Activated CD4-positive, alpha-beta T cell treated with anti-CD3 and anti-CD28 coated beads, Interleukin-2, amount 10 ng/mL, durations not matched to agents 7 days and 5 days (primary cell): ENCODE measurements at regions not wholly inside any gene's neighbourhood (a gene's known extent, or its start where the extent isn't known, plus 50 kb on each side); places are given as distances from the start of the nearest gene placed in this dataset.
A peak's percentile ranks its signal among the peaks of the same experiment; 100 is the strongest.

Source experiments
- CTCF ChIA-PET: fragments of 350-600 bp; sonication (Branson Sonifier 250); formaldehyde crosslinking; loops from one replicate; lab custom pipeline; 2021; ENCODE audit warnings: antibody characterized with exemption; lab: Charles Lee
- POLR2A ChIA-PET: fragments of 350-600 bp; sonication (Branson Sonifier 250); formaldehyde crosslinking; loops from one replicate; lab custom pipeline; 2021; ENCODE audit warnings: antibody characterized with exemption; lab: Charles Lee
- DNase-seq: peaks from one replicate; pipeline ENCODE4 v3.0.0-alpha.2; 2020
- H3K27ac Mint-ChIP-seq: one replicate; pipeline ENCODE4 v1.8.0; 2021; ENCODE audit warnings: mild to moderate bottlenecking, moderate library complexity, mixed read lengths
- H3K27me3 Mint-ChIP-seq: one replicate; pipeline ENCODE4 v1.8.0; 2021; ENCODE audit warnings: mixed read lengths
- H3K36me3 Mint-ChIP-seq: one replicate; pipeline ENCODE4 v1.8.0; 2021; ENCODE audit warnings: low read depth, mixed read lengths
- H3K4me1 Mint-ChIP-seq: one replicate; pipeline ENCODE4 v1.8.0; 2021; ENCODE audit warnings: mixed read lengths
- H3K4me3 Mint-ChIP-seq: one replicate; pipeline ENCODE4 v1.8.0; 2021; ENCODE audit warnings: mild to moderate bottlenecking, moderate library complexity, mixed read lengths
- H3K9me3 Mint-ChIP-seq: one replicate; pipeline ENCODE4 v1.8.0; 2021; ENCODE audit warnings: mixed read lengths

GRCh38 chr10:117651121-117651520, 108.6 kb downstream of the EMX2 start:
- ChIA-PET CTCF (interaction anchor here (0.5 to 1.1 kb wide), 2 partner anchors 20 to 239 kb away, joined by 4 to 5 read pairs; no protein-coding TSS in a partner anchor), POLR2A (no interaction called here)
- peaks cover 3% of the 10 kb centered on the region for H3K36me3 Mint-ChIP-seq
- H3K4me3 Mint-ChIP-seq: no peak overlapping the region
- H3K27me3 Mint-ChIP-seq: peaks cover 6% of the 10 kb centered on the region
- peaks cover 19% of the 10 kb centered on the region for H3K9me3 Mint-ChIP-seq
- H3K4me1 Mint-ChIP-seq: peaks cover 15% of the 10 kb centered on the region
- H3K27ac Mint-ChIP-seq: no peak overlapping the region
- no peak for DNase-seq

- POLR2A ChIA-PET: no interaction called here
- Mint-ChIP-seq H3K36me3 (peaks cover 3% of the 10 kb centered on the region), H3K4me1 (peaks cover 24% of the 10 kb centered on the region), H3K4me3 (no peak overlapping the region), H3K9me3 (peaks cover 19% of the 10 kb centered on the region), H3K27me3 (peaks cover 6% of the 10 kb centered on the region), H3K27ac (no peak overlapping the region)
- DNase-seq: no peak
- CTCF ChIA-PET: interaction anchor here (1.1 kb wide), 1 partner anchor 15 kb away, joined by 3 read pairs; no protein-coding TSS in a partner anchor
Observed at GRCh38 chr10:117652228-117653169, 110.0 kb downstream of the EMX2 start.

- H3K4me3 Mint-ChIP-seq: no peak overlapping the region
Observed at GRCh38 chr10:117653170-117653515, 110.6 kb downstream of the EMX2 start.

GRCh38 chr10:117654105-117654504, 111.6 kb downstream of the EMX2 start:
- Mint-ChIP-seq H3K9me3 (peaks cover 19% of the 10 kb centered on the region), H3K4me1 (peaks cover 24% of the 10 kb centered on the region), H3K27me3 (peaks cover 6% of the 10 kb centered on the region), H3K36me3 (peaks cover 3% of the 10 kb centered on the region), H3K4me3 (no peak overlapping the region), H3K27ac (no peak overlapping the region)
- no peak for DNase-seq
- CTCF ChIA-PET: no interaction called here
- POLR2A ChIA-PET: no interaction called here

More at GRCh38 chr10:117653170-117653515, 110.6 kb downstream of the EMX2 start:
- ChIA-PET CTCF (no interaction called here), POLR2A (no interaction called here)
- peaks cover 19% of the 10 kb centered on the region for H3K9me3 Mint-ChIP-seq
- peak; percentile 54 for DNase-seq
- peaks cover 6% of the 10 kb centered on the region for H3K27me3 Mint-ChIP-seq
- peaks cover 24% of the 10 kb centered on the region for H3K4me1 Mint-ChIP-seq
- no peak overlapping the region for H3K27ac Mint-ChIP-seq
- H3K36me3 Mint-ChIP-seq: peaks cover 3% of the 10 kb centered on the region

GRCh38 chr10:117656385-117657367, 114.1 kb downstream of the EMX2 start:
- no peak overlapping the region for H3K4me3 Mint-ChIP-seq
- H3K27me3 Mint-ChIP-seq: peaks cover 10% of the 10 kb centered on the region
- H3K27ac Mint-ChIP-seq: no peak overlapping the region
- ChIA-PET CTCF (no interaction called here), POLR2A (no interaction called here)
- peaks cover 14% of the 10 kb centered on the region for H3K9me3 Mint-ChIP-seq
- no peak for DNase-seq
- H3K36me3 Mint-ChIP-seq: peaks cover 3% of the 10 kb centered on the region
- peaks cover 24% of the 10 kb centered on the region for H3K4me1 Mint-ChIP-seq

GRCh38 chr10:117661316-117661715, 118.8 kb downstream of the EMX2 start:
- Mint-ChIP-seq H3K36me3 (no peaks in the 10 kb centered on the region), H3K9me3 (no peaks in the 10 kb centered on the region)
- POLR2A ChIA-PET: no interaction called here

GRCh38 chr10:117662126-117662525, 119.6 kb downstream of the EMX2 start:
- Mint-ChIP-seq H3K27me3 (peaks cover 8% of the 10 kb centered on the region), H3K27ac (no peak overlapping the region), H3K4me3 (no peak overlapping the region), H3K4me1 (no peaks in the 10 kb centered on the region), H3K36me3 (no peaks in the 10 kb centered on the region), H3K9me3 (no peaks in the 10 kb centered on the region)
- CTCF ChIA-PET: no interaction called here
- no peak for DNase-seq
- POLR2A ChIA-PET: no interaction called here

More at GRCh38 chr10:117661316-117661715, 118.8 kb downstream of the EMX2 start:
- Mint-ChIP-seq H3K27me3 (peaks cover 8% of the 10 kb centered on the region), H3K4me3 (no peak overlapping the region), H3K27ac (no peak overlapping the region), H3K4me1 (peaks cover 8% of the 10 kb centered on the region)
- DNase-seq: no peak
- CTCF ChIA-PET: no interaction called here

- ChIA-PET CTCF (no interaction called here), POLR2A (no interaction called here)
- DNase-seq: no peak
- H3K36me3 Mint-ChIP-seq: no peaks in the 10 kb centered on the region
- H3K27ac Mint-ChIP-seq: no peak overlapping the region
- H3K4me3 Mint-ChIP-seq: no peak overlapping the region
- no peaks in the 10 kb centered on the region for H3K9me3 Mint-ChIP-seq
- H3K27me3 Mint-ChIP-seq: peaks cover 6% of the 10 kb centered on the region
- no peaks in the 10 kb centered on the region for H3K4me1 Mint-ChIP-seq
Observed at GRCh38 chr10:117662751-117663540, 120.4 kb downstream of the EMX2 start.

GRCh38 chr10:117663750-117664149, 121.2 kb downstream of the EMX2 start:
- ChIA-PET POLR2A (no interaction called here), CTCF (interaction anchor here (1.1 kb wide), 1 partner anchor 18 kb away, joined by 3 read pairs; no protein-coding TSS in a partner anchor)
- DNase-seq: no peak
- peaks cover 6% of the 10 kb centered on the region for H3K27me3 Mint-ChIP-seq
- H3K4me1 Mint-ChIP-seq: no peaks in the 10 kb centered on the region
- H3K36me3 Mint-ChIP-seq: no peaks in the 10 kb centered on the region
- no peaks in the 10 kb centered on the region for H3K9me3 Mint-ChIP-seq
- no peak overlapping the region for H3K27ac Mint-ChIP-seq
- no peak overlapping the region for H3K4me3 Mint-ChIP-seq

- Mint-ChIP-seq H3K27me3 (peaks cover 4% of the 10 kb centered on the region), H3K27ac (no peak overlapping the region), H3K9me3 (no peaks in the 10 kb centered on the region), H3K4me3 (no peak overlapping the region), H3K36me3 (no peaks in the 10 kb centered on the region), H3K4me1 (no peaks in the 10 kb centered on the region)
- ChIA-PET CTCF (interaction anchor here (1.1 kb wide), 1 partner anchor 18 kb away, joined by 3 read pairs; no protein-coding TSS in a partner anchor), POLR2A (no interaction called here)
- DNase-seq: no peak
Observed at GRCh38 chr10:117664288-117664687, 121.7 kb downstream of the EMX2 start.

GRCh38 chr10:117666166-117666565, 123.6 kb downstream of the EMX2 start:
- DNase-seq: no peak
- H3K4me1 Mint-ChIP-seq: no peaks in the 10 kb centered on the region
- no peak overlapping the region for H3K4me3 Mint-ChIP-seq
- no peaks in the 10 kb centered on the region for H3K36me3 Mint-ChIP-seq
- POLR2A ChIA-PET: no interaction called here
- H3K27ac Mint-ChIP-seq: no peak overlapping the region
- no peaks in the 10 kb centered on the region for H3K9me3 Mint-ChIP-seq
- CTCF ChIA-PET: no interaction called here
- H3K27me3 Mint-ChIP-seq: no peaks in the 10 kb centered on the region

- Mint-ChIP-seq H3K4me3 (no peak overlapping the region), H3K4me1 (no peaks in the 10 kb centered on the region), H3K27me3 (no peaks in the 10 kb centered on the region), H3K9me3 (no peaks in the 10 kb centered on the region), H3K27ac (no peak overlapping the region), H3K36me3 (no peaks in the 10 kb centered on the region)
- DNase-seq: no peak
- ChIA-PET POLR2A (no interaction called here), CTCF (no interaction called here)
Observed at GRCh38 chr10:117666965-117667364, 124.4 kb downstream of the EMX2 start.
